ENCODE measurements at regions not wholly inside any gene's neighbourhood (a gene's known extent, or its start where the extent isn't known, plus 50 kb on each side); places are given as distances from the start of the nearest gene placed in this dataset.
A peak's percentile ranks its signal among the peaks of the same experiment; 100 is the strongest.

- no peak for DNase-seq
These were observed 372.1 kb downstream of the MTRR start for GRCh38 chr5:8241076-8241475.

GRCh38 chr5:8241558-8241957 lies 372.6 kb downstream of the MTRR start:
- no peak for DNase-seq

- DNase-seq, result no peak
These were observed 378.3 kb downstream of the MTRR start for GRCh38 chr5:8247049-8247899.

GRCh38 chr5:8253376-8253775 lies 384.4 kb downstream of the MTRR start:
- no peak for DNase-seq

- no peak for DNase-seq
These were observed 385.7 kb downstream of the MTRR start for GRCh38 chr5:8254674-8255073.

GRCh38 chr5:8258801-8259200 lies 389.9 kb downstream of the MTRR start:
- DNase-seq, result no peak

- no peak for DNase-seq
These were observed 401.3 kb downstream of the MTRR start for GRCh38 chr5:8270246-8270645.

- no peak for DNase-seq
These were observed 411.9 kb downstream of the MTRR start for GRCh38 chr5:8280711-8281363.

GRCh38 chr5:8288334-8288733 lies 419.4 kb downstream of the MTRR start:
- peak; percentile 85 for DNase-seq

GRCh38 chr5:8288897-8289516 lies 420.1 kb downstream of the MTRR start:
- peak; percentile 11 for DNase-seq

GRCh38 chr5:8289779-8290178 lies 420.8 kb downstream of the MTRR start:
- peak; percentile 29 for DNase-seq

- no peak for DNase-seq
These were observed 421.8 kb downstream of the MTRR start for GRCh38 chr5:8290721-8291120.

GRCh38 chr5:8291641-8292040 lies 422.7 kb downstream of the MTRR start:
- DNase-seq, result no peak

GRCh38 chr5:8295141-8295540 lies 426.2 kb downstream of the MTRR start:
- no peak for DNase-seq

GRCh38 chr5:8299716-8300115 lies 430.8 kb downstream of the MTRR start:
- peak; percentile 4 for DNase-seq

- DNase-seq, result no peak
These were observed 435.4 kb downstream of the MTRR start for GRCh38 chr5:8304341-8304740.

GRCh38 chr5:8306288-8306896 lies 437.4 kb downstream of the MTRR start:
- no peak for DNase-seq

- no peak for DNase-seq
These were observed 446.0 kb downstream of the MTRR start for GRCh38 chr5:8314965-8315364.

GRCh38 chr5:8316608-8317280 lies 447.8 kb downstream of the MTRR start:
- DNase-seq, result no peak

GRCh38 chr5:8317335-8317734 lies 448.4 kb downstream of the MTRR start:
- no peak for DNase-seq

GRCh38 chr5:8320244-8320643 lies 451.3 kb downstream of the MTRR start:
- DNase-seq, result no peak

GRCh38 chr5:8321272-8321671 lies 452.3 kb downstream of the MTRR start:
- no peak for DNase-seq
